GM12878 (cell line): ENCODE measurements at regions not wholly inside any gene's neighbourhood (a gene's known extent, or its start where the extent isn't known, plus 50 kb on each side); places are given as distances from the start of the nearest gene placed in this dataset.

ENCODE experiments used
- ATAC-seq: fragments of 200-7000 bp; cut with Tn5 transposase; 3 replicates; pipeline ENCODE4 v1.9.1; 2020; ENCODE audit warnings: mild to moderate bottlenecking, moderate library complexity
- BruUV-seq: library from RNA; stranded (reverse); fragments of 400-500 nt; replicated peaks from 2 replicates; lab custom pipeline; 2021; lab: Mats Ljungman, UMichigan
- CTCF ChIA-PET: fragments of 300-600 bp; sonication (Branson Sonifier 250); formaldehyde crosslinking; extraction: SDS; loops from one replicate; lab custom pipeline; 2021; ENCODE audit warnings: inconsistent platforms; lab: Yijun Ruan, JAX
- POLR2A ChIA-PET: fragments of 350-600 bp; formaldehyde crosslinking; extraction: SDS; loops from one replicate; lab custom pipeline; 2021; ENCODE audit warnings: inconsistent platforms; lab: Charles Lee
- RAD21 ChIA-PET: fragments of 300-600 bp; sonication (Branson Sonifier 250); formaldehyde crosslinking; loops from one replicate; lab custom pipeline; 2023; ENCODE audit warnings: antibody characterized with exemption; ENCODE audit not compliant: unreplicated experiment; lab: Charles Lee
- SMC1A ChIA-PET: fragments of 300-600 bp; sonication (Branson Sonifier 250); formaldehyde crosslinking; loops from one replicate; lab custom pipeline; 2023; ENCODE audit not compliant: unreplicated experiment, uncharacterized antibody; lab: Charles Lee
- DNase-seq: peaks from one replicate; pipeline ENCODE4 v3.0.0-alpha.2; 2011; ENCODE audit warnings: low read depth, low spot score
- FAIRE-seq: peaks from 3 replicates; lab custom pipeline; 2011; peaks lifted over from hg19 to GRCh38; lab: Jason Lieb, UNC
- H2AFZ ChIP-seq: 2 replicates; pipeline ENCODE4 v1.6.0; 2011; ENCODE audit warnings: low read depth, low read length, control low read depth; ENCODE audit not compliant: control insufficient read depth
- H3K27ac ChIP-seq: 2 replicates; pipeline ENCODE4 v1.5.1; 2011; ENCODE audit warnings: control low read depth; ENCODE audit not compliant: control insufficient read depth, insufficient read depth
- H3K27me3 ChIP-seq, 2 experiments: replicated peaks in 1 of 2; 2 replicates each; pipeline versions ENCODE4 v1.6.0 to v1.6.1; 2011; ENCODE audit warnings: low read length in 1 of 2; ENCODE audit not compliant: control insufficient read depth in 2 of 2, insufficient read depth in 2 of 2
- H3K36me3 ChIP-seq, 2 experiments: 2 replicates each; pipeline ENCODE4 v1.5.1; 2011; ENCODE audit warnings: low read length in 1 of 2; ENCODE audit not compliant: control insufficient read depth in 2 of 2, insufficient read depth in 2 of 2
- H3K4me1 ChIP-seq: 2 replicates; pipeline ENCODE4 v1.6.1; 2011; ENCODE audit warnings: mild to moderate bottlenecking, low read length, moderate library complexity, mixed read lengths; ENCODE audit not compliant: control insufficient read depth, insufficient read depth
- H3K4me2 ChIP-seq: 2 replicates; pipeline ENCODE4 v1.6.0; 2011; ENCODE audit warnings: control low read depth; ENCODE audit not compliant: control insufficient read depth, insufficient read depth
- H3K4me3 ChIP-seq: fragments of 200-600 bp; sonication (generic); 2 replicates; pipeline ENCODE4 v1.5.1; 2016
- H3K79me2 ChIP-seq: 2 replicates; pipeline ENCODE4 v1.6.0; 2011; ENCODE audit warnings: low read length; ENCODE audit not compliant: control insufficient read depth, insufficient read depth
- H3K9ac ChIP-seq: 2 replicates; pipeline ENCODE4 v1.8.0; 2011; ENCODE audit warnings: low read length, control low read depth, mixed read lengths; ENCODE audit not compliant: control insufficient read depth, insufficient read depth
- H3K9me3 ChIP-seq: replicated peaks from 3 replicates; pipeline ENCODE4 v1.5.1; 2011; ENCODE audit warnings: mild to moderate bottlenecking, low read length; ENCODE audit not compliant: control insufficient read depth, insufficient read depth
- H4K20me1 ChIP-seq: 2 replicates; pipeline ENCODE4 v1.6.0; 2011; ENCODE audit not compliant: control insufficient read depth, insufficient read depth
- ATF7 ChIP-seq: fragments of 450-650 bp; IDR thresholded peaks from 2 replicates; pipeline ENCODE4 v1.6.1; 2016; ENCODE audit warnings: low read depth, mild to moderate bottlenecking
- BACH1 ChIP-seq: fragments of 450-650 bp; IDR thresholded peaks from 2 replicates; pipeline ENCODE4 v1.6.1; 2017; ENCODE audit warnings: mild to moderate bottlenecking, borderline replicate concordance
- CBX5 ChIP-seq: sonication (generic); IDR thresholded peaks from 2 replicates; pipeline ENCODE4 v1.6.1; 2016; ENCODE audit warnings: low read depth, moderate library complexity, mild to moderate bottlenecking, inconsistent platforms
- CHD1 ChIP-seq: IDR thresholded peaks from 2 replicates; pipeline ENCODE4 v1.6.1; 2012; ENCODE audit warnings: low read depth, low read length, improper control_type of control experiment
- ETV6 ChIP-seq, 2 experiments: fragments of 450-650 bp in 1 of 2; IDR thresholded peaks in 1 of 2; conservative IDR thresholded peaks in 1 of 2; 2 replicates each; pipeline ENCODE4 v1.6.1; 2014; ENCODE audit warnings: antibody characterized with exemption in 1 of 2, borderline replicate concordance in 1 of 2, low read depth in 1 of 2, mild to moderate bottlenecking in 1 of 2, moderate library complexity in 1 of 2
- FOXM1 ChIP-seq: IDR thresholded peaks from 2 replicates; pipeline ENCODE4 v1.6.1; 2012; ENCODE audit warnings: low read depth, mild to moderate bottlenecking, inconsistent platforms, low read length, moderate library complexity
- MTA3 ChIP-seq: IDR thresholded peaks from 2 replicates; pipeline ENCODE4 v1.6.1; 2012; ENCODE audit warnings: low read length, inconsistent platforms, borderline replicate concordance
- NFYA ChIP-seq: IDR thresholded peaks from 2 replicates; pipeline ENCODE4 v1.6.1; 2011; ENCODE audit warnings: low read depth, mild to moderate bottlenecking, low read length, improper control_type of control experiment, borderline replicate concordance
- POU2F2 ChIP-seq: IDR thresholded peaks from 3 replicates; pipeline ENCODE4 v1.6.1; 2011; ENCODE audit warnings: low read depth, mild to moderate bottlenecking, low read length, borderline replicate concordance
- SMAD5 ChIP-seq: IDR thresholded peaks from 2 replicates; pipeline ENCODE4 v1.6.1; 2016; ENCODE audit warnings: antibody characterized with exemption, low read depth
- SRF ChIP-seq, 2 experiments: IDR thresholded peaks; 2 replicates each; pipeline ENCODE4 v1.6.1; 2011; ENCODE audit warnings: low read depth in 2 of 2, low read length in 2 of 2, mild to moderate bottlenecking in 1 of 2, moderate library complexity in 1 of 2
- TCF3 ChIP-seq: IDR thresholded peaks from 2 replicates; pipeline ENCODE4 v1.6.1; 2012; ENCODE audit warnings: low read depth, mild to moderate bottlenecking, low read length, borderline replicate concordance; ENCODE audit not compliant: insufficient read depth
- ZBTB4 ChIP-seq: fragments of 450-650 bp; formaldehyde crosslinking; IDR thresholded peaks from 2 replicates; pipeline ENCODE4 v1.4.0; 2022; ENCODE audit warnings: mild to moderate bottlenecking, moderate library complexity
- WGBS: methylation state at CpG from one replicate; pipeline ENCODE4 v1.1.6; 2016; ENCODE audit warnings: low lambda C conversion rate; ENCODE audit not compliant: insufficient replicate concordance, insufficient coverage; ENCODE audit errors: missing lambda C conversion rate; 5-methylcytosine and 5-hydroxymethylcytosine counted together
- in situ Hi-C: fragments of 300-500 bp; cut with MboI; formaldehyde crosslinking; loops from 9 replicates; pipeline ENCODE4 v1.14.3; 2018; ENCODE audit warnings: mixed read lengths
- intact Hi-C: fragments of 100-400 bp; cut with micrococcal nuclease; formaldehyde crosslinking; loops from one replicate; pipeline ENCODE4 v1.14.2; 2022; ENCODE audit not compliant: unreplicated experiment

GRCh38 chr12:75666939-75667334 is 155.5 kb upstream of the KRR1 start:
- H3K27me3 ChIP-seq: no peaks in the 10 kb centered on the region
- RAD21 ChIA-PET: interaction anchor here (0.8 kb wide), 1 partner anchor 25 kb away, joined by 3 read pairs; no protein-coding TSS in a partner anchor
- no peak overlapping the region for H3K4me3 ChIP-seq
- intact Hi-C loops (no loop called here), in situ Hi-C loops (no loop called here)
- no peaks in the 10 kb centered on the region for H3K79me2 ChIP-seq
- TF ChIP-seq SMAD5: no peak
- WGBS: 50% methylated on average over 2 of the region's 2 CpGs
- no peak overlapping the region for H3K9ac ChIP-seq
- no peaks in the 10 kb centered on the region for H4K20me1 ChIP-seq
- no peak for DNase-seq
- no peaks in the 10 kb centered on the region for H3K4me1 ChIP-seq
- no peak overlapping the region for H3K27ac ChIP-seq
- no peak for ATAC-seq
- SMC1A ChIA-PET: interaction anchor here (0.5 to 1.8 kb wide), 7 partner anchors 8 to 494 kb away, joined by 3 to 5 read pairs (median 3); no protein-coding TSS in a partner anchor
- H3K4me2 ChIP-seq: no peak overlapping the region
- H2AFZ ChIP-seq: no peak overlapping the region
- POLR2A ChIA-PET: no interaction called here
- no peak for FAIRE-seq
- H3K36me3 ChIP-seq: no peaks in the 10 kb centered on the region
- no TSS peak for BruUV-seq
- CTCF ChIA-PET: interaction anchor here (0.6 to 2.1 kb wide), 3 partner anchors 11 to 767 kb away, joined by 3 to 6 read pairs (median 3); no protein-coding TSS in a partner anchor
- H3K9me3 ChIP-seq: no peaks in the 10 kb centered on the region

GRCh38 chr12:75666126-75666938 is 154.9 kb upstream of the KRR1 start:
- no peak overlapping the region for H3K4me2 ChIP-seq
- no TSS peak for BruUV-seq
- POLR2A ChIA-PET: interaction anchor here (0.6 kb wide), 2 partner anchors 231 to 676 kb away, joined by 5 read pairs; no protein-coding TSS in a partner anchor
- SMC1A ChIA-PET: interaction anchor here (0.8 to 1.8 kb wide), 4 partner anchors 8 to 33 kb away, joined by 3 to 4 read pairs (median 3); no protein-coding TSS in a partner anchor
- 66% methylated on average over 5 of the region's 5 CpGs for WGBS
- H3K27me3 ChIP-seq: no peaks in the 10 kb centered on the region
- in situ Hi-C loops: no loop called here
- DNase-seq (no peak), ATAC-seq (no peak), FAIRE-seq (no peak)
- H3K79me2 ChIP-seq: no peaks in the 10 kb centered on the region
- RAD21 ChIA-PET: interaction anchor here (0.8 kb wide), 1 partner anchor 25 kb away, joined by 3 read pairs; no protein-coding TSS in a partner anchor
- no peak overlapping the region for H3K27ac ChIP-seq
- no peaks in the 10 kb centered on the region for H4K20me1 ChIP-seq
- H3K4me1 ChIP-seq: no peaks in the 10 kb centered on the region
- H3K9me3 ChIP-seq: no peaks in the 10 kb centered on the region
- H3K4me3 ChIP-seq: no peak overlapping the region
- CTCF ChIA-PET: interaction anchor here (0.6 to 2.1 kb wide), 2 partner anchors 12 to 768 kb away, joined by 3 to 6 read pairs; no protein-coding TSS in a partner anchor
- intact Hi-C loops: no loop called here
- no peak overlapping the region for H2AFZ ChIP-seq
- H3K9ac ChIP-seq: no peak overlapping the region
- H3K36me3 ChIP-seq: no peaks in the 10 kb centered on the region
- TF ChIP-seq CHD1 (no peak), ATF7 (no peak), MTA3 (no peak), CBX5 (no peak), BACH1 (no peak), FOXM1 (no peak), TCF3 (no peak), SRF (IDR thresholded peaks at IDR 0.05; ENCODE audit: low read depth in 2 of 2, low read length in 2 of 2) (no peak), NFYA (no peak), POU2F2 (no peak), ZBTB4 (CRISPR knock-in tag) (no peak), ETV6 (conservative IDR thresholded peaks at IDR 0.05 in 1 of 2, IDR thresholded peaks at IDR 0.05 in 1 of 2; ENCODE audit: borderline replicate concordance in 1 of 2, low read depth in 1 of 2) (no peak)
